H1 (cell line): ENCODE measurements at regions not wholly inside any gene's neighbourhood (a gene's known extent, or its start where the extent isn't known, plus 50 kb on each side); places are given as distances from the start of the nearest gene placed in this dataset.

Experiments
- BACH1 ChIP-seq: IDR thresholded peaks from 2 replicates; pipeline ENCODE4 v1.6.1; 2012; ENCODE audit warnings: low read length, improper control_type of control experiment

GRCh38 chr2:5519286-5519685, 172.9 kb upstream of the SOX11 start (continued):
- no peak for TF ChIP-seq BACH1
- TF ChIP-seq, all 59 proteins: peak for 0
